Keratinocyte (primary cell): ENCODE measurements at regions not wholly inside any gene's neighbourhood (a gene's known extent, or its start where the extent isn't known, plus 50 kb on each side); places are given as distances from the start of the nearest gene placed in this dataset.

ENCODE experiments used
- DNase-seq: peaks from one replicate; pipeline ENCODE4 v3.0.0-alpha.2; 2011; ENCODE audit warnings: low read depth, missing footprints, low spot score
- FAIRE-seq: peaks from 2 replicates; lab custom pipeline; 2011; peaks lifted over from hg19 to GRCh38; lab: Jason Lieb, UNC
- H2AFZ ChIP-seq: 2 replicates; pipeline ENCODE4 v1.6.0; 2012; ENCODE audit warnings: low read length, control low read depth, inconsistent platforms; ENCODE audit not compliant: control insufficient read depth
- H3K27ac ChIP-seq: 2 replicates; pipeline ENCODE4 v1.5.1; 2011; ENCODE audit warnings: low read length; ENCODE audit not compliant: control insufficient read depth, insufficient read depth
- H3K27me3 ChIP-seq: 3 replicates; pipeline ENCODE4 v1.6.0; 2011; ENCODE audit warnings: low read length; ENCODE audit not compliant: control insufficient read depth, insufficient read depth; ENCODE audit errors: extremely low read depth
- H3K36me3 ChIP-seq, 2 experiments: 2 replicates in 1 of 2; 3 replicates in 1 of 2; pipeline ENCODE4 v1.5.1; 2011; ENCODE audit warnings: low read length in 2 of 2, mild to moderate bottlenecking in 1 of 2; ENCODE audit not compliant: control insufficient read depth in 2 of 2, insufficient read depth in 2 of 2; ENCODE audit errors: extremely low read depth in 1 of 2
- H3K4me1 ChIP-seq: 3 replicates; pipeline ENCODE4 v1.5.1; 2011; ENCODE audit warnings: low read length; ENCODE audit not compliant: control insufficient read depth, insufficient read depth; ENCODE audit errors: extremely low read depth
- H3K4me2 ChIP-seq: 3 replicates; pipeline ENCODE4 v1.6.0; 2011; ENCODE audit warnings: low read depth, low read length; ENCODE audit not compliant: control insufficient read depth, insufficient read depth; ENCODE audit errors: extremely low read depth
- H3K4me3 ChIP-seq, 3 experiments: fragments of 200-600 bp in 1 of 3; sonication (generic) in 1 of 3; 2 replicates in 2 of 3; 3 replicates in 1 of 3; pipeline ENCODE4 v1.5.1; 2011 to 2016; ENCODE audit warnings: low read length in 3 of 3, mild to moderate bottlenecking in 3 of 3, control low read depth in 2 of 3, inconsistent platforms in 1 of 3, low read depth in 1 of 3, mixed read lengths in 1 of 3, mixed run types in 1 of 3, moderate library complexity in 1 of 3; ENCODE audit not compliant: control insufficient read depth in 2 of 3, insufficient read depth in 2 of 3; ENCODE audit errors: extremely low read depth in 1 of 3
- H3K79me2 ChIP-seq: 2 replicates; pipeline ENCODE4 v1.6.0; 2012; ENCODE audit warnings: low read length; ENCODE audit not compliant: control insufficient read depth, insufficient read depth
- H3K9ac ChIP-seq: 3 replicates; pipeline ENCODE4 v1.6.0; 2011; ENCODE audit warnings: low read length; ENCODE audit not compliant: control insufficient read depth, insufficient read depth; ENCODE audit errors: extremely low read depth
- H3K9me1 ChIP-seq: 3 replicates; pipeline ENCODE4 v1.6.0; 2011; ENCODE audit warnings: low read length; ENCODE audit not compliant: control insufficient read depth, insufficient read depth; ENCODE audit errors: extremely low read depth
- H3K9me3 ChIP-seq: 2 replicates; pipeline ENCODE4 v1.5.1; 2012; ENCODE audit warnings: low read depth, low read length; ENCODE audit not compliant: control insufficient read depth
- H4K20me1 ChIP-seq: 3 replicates; pipeline ENCODE4 v1.6.0; 2011; ENCODE audit warnings: low read length; ENCODE audit not compliant: control insufficient read depth, insufficient read depth; ENCODE audit errors: extremely low read depth
- EZH2 ChIP-seq: IDR thresholded peaks from one replicate; pipeline ENCODE4 v1.6.1; 2012; ENCODE audit warnings: inconsistent platforms, mild to moderate bottlenecking, low read length, moderate library complexity
- dilution Hi-C: fragments of 300-500 bp; cut with MboI; formaldehyde crosslinking; loops from one replicate; pipeline ENCODE4 v1.7.0; 2020; ENCODE audit warnings: low sequenced_read_pairs; ENCODE audit not compliant: extremely low pct_ligation_motif_present
- TF ChIP-seq, protein P1 (sequence below), 3 experiments: IDR thresholded peaks in 1 of 3; conservative IDR thresholded peaks in 1 of 3; optimal IDR thresholded peaks in 1 of 3; 2 replicates in 2 of 3; 3 replicates in 1 of 3; pipeline versions ENCODE3 to v1.5.1; 2011; ENCODE audit warnings: low read length in 3 of 3, mild to moderate bottlenecking in 3 of 3, moderate library complexity in 2 of 3, control low read depth in 1 of 3, inconsistent platforms in 1 of 3; ENCODE audit not compliant: insufficient read depth in 2 of 3; ENCODE audit errors: extremely low read depth in 1 of 3

DNA sequence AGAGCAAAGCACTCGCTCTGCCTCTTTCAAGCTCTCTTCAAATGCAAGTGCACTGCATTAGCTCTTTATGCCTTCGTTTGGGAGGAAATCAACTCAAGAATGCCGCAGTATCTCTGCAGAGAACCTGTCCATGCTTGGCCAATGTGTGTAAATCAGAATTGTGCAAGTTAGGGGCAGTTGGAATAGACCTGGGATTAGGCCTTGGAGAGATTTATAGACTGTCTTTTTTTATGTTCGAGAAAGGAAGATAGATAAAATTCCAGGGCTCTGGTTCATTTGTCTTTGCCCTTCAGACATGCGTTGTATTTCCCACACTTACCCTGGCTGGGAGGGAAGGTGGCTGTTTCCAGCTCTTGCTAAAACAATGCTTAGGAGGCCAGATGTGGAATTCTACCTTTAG, 163.7 kb downstream of the MOBP start:
- dilution Hi-C loops: no loop called here
- H3K36me3 ChIP-seq: no peaks in the 10 kb centered on the region
- no peak for TF ChIP-seq EZH2
- TF ChIP-seq, protein P1, sequence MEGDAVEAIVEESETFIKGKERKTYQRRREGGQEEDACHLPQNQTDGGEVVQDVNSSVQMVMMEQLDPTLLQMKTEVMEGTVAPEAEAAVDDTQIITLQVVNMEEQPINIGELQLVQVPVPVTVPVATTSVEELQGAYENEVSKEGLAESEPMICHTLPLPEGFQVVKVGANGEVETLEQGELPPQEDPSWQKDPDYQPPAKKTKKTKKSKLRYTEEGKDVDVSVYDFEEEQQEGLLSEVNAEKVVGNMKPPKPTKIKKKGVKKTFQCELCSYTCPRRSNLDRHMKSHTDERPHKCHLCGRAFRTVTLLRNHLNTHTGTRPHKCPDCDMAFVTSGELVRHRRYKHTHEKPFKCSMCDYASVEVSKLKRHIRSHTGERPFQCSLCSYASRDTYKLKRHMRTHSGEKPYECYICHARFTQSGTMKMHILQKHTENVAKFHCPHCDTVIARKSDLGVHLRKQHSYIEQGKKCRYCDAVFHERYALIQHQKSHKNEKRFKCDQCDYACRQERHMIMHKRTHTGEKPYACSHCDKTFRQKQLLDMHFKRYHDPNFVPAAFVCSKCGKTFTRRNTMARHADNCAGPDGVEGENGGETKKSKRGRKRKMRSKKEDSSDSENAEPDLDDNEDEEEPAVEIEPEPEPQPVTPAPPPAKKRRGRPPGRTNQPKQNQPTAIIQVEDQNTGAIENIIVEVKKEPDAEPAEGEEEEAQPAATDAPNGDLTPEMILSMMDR (optimal IDR thresholded peaks at IDR 0.05 in 1 of 3, IDR thresholded peaks at IDR 0.05 in 1 of 3, conservative IDR thresholded peaks at IDR 0.05 in 1 of 3; ENCODE audit: extremely low read depth in 1 of 3, insufficient read depth in 2 of 3, low read length in 3 of 3): no peak
- no peak overlapping the region for H3K4me2 ChIP-seq
- FAIRE-seq: no peak
- no peaks in the 10 kb centered on the region for H3K27me3 ChIP-seq
- no peak overlapping the region for H2AFZ ChIP-seq
- no peaks in the 10 kb centered on the region for H3K9me3 ChIP-seq
- H3K79me2 ChIP-seq: no peaks in the 10 kb centered on the region
- H3K27ac ChIP-seq: no peak overlapping the region
- no peak overlapping the region for H3K9ac ChIP-seq
- H3K4me1 ChIP-seq: no peaks in the 10 kb centered on the region
- no peaks in the 10 kb centered on the region for H4K20me1 ChIP-seq
- DNase-seq: no peak
- H3K4me3 ChIP-seq: no peak overlapping the region
- no peaks in the 10 kb centered on the region for H3K9me1 ChIP-seq

DNA sequence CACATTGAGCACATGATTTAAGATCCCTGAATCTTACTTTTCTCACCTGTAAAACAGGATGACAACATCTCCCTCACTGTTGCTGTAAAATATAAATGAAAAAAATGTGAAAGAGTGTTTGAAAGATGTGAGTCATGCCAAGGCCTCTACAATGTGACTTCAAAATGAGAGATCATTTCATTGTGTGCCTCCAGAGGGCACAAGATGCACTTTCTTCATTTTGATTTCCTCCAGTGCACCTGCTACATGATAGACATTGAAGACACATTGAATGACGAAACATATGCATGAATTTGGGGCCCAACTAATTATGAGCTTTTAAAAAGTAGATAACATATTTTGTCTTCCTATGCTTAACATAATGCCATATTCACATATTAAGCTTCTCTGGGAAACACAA, 170.3 kb downstream of the MOBP start:
- H3K27ac ChIP-seq: no peak overlapping the region
- peaks cover 15% of the 10 kb centered on the region for H3K4me1 ChIP-seq
- H3K36me3 ChIP-seq: no peaks in the 10 kb centered on the region
- no peaks in the 10 kb centered on the region for H3K9me3 ChIP-seq
- dilution Hi-C loops: no loop called here
- no peaks in the 10 kb centered on the region for H4K20me1 ChIP-seq
- FAIRE-seq: peak; percentile 44
- H3K9me1 ChIP-seq: no peaks in the 10 kb centered on the region
- no peak overlapping the region for H3K4me2 ChIP-seq
- no peak overlapping the region for H3K9ac ChIP-seq
- H3K79me2 ChIP-seq: no peaks in the 10 kb centered on the region
- peak; percentile 32 for DNase-seq
- H3K27me3 ChIP-seq: no peaks in the 10 kb centered on the region
- no peak overlapping the region for H3K4me3 ChIP-seq
- TF ChIP-seq, protein P1 (optimal IDR thresholded peaks at IDR 0.05 in 1 of 3, IDR thresholded peaks at IDR 0.05 in 1 of 3, conservative IDR thresholded peaks at IDR 0.05 in 1 of 3; ENCODE audit: extremely low read depth in 1 of 3, insufficient read depth in 2 of 3, low read length in 3 of 3): peak in 2 of 3 experiments; percentile 39 to 46
- no peak for TF ChIP-seq EZH2
- H2AFZ ChIP-seq: no peak overlapping the region
